Esophagus squamous epithelium (tissue), 4 donors: ENCODE measurements at regions not wholly inside any gene's neighbourhood (a gene's known extent, or its start where the extent isn't known, plus 50 kb on each side); places are given as distances from the start of the nearest gene placed in this dataset.
"Not testable (repeated sequence)": the region's sequence is repeated elsewhere in the genome, so short reads cannot be mapped to it uniquely, and the experiment has no call there.

ENCODE experiments used
- POLR2A ChIP-seq, 4 donors: fragments of 450-650 bp; IDR thresholded peaks; one replicate each; pipeline ENCODE4 v1.6.1; 2017; ENCODE audit warnings: antibody characterized with exemption in 4 of 4, mild to moderate bottlenecking in 4 of 4, moderate library complexity in 3 of 4
- TF ChIP-seq, protein P1 (sequence below), 6 experiments: fragments of 450-650 bp in 4 of 6; fragments of 200-600 bp in 2 of 6; sonication (generic) in 2 of 6; IDR thresholded peaks; one replicate each; pipeline ENCODE4 v1.5.1; 2016 to 2019; ENCODE audit warnings: antibody characterized with exemption in 6 of 6, mild to moderate bottlenecking in 4 of 6, moderate library complexity in 4 of 6

DNA sequence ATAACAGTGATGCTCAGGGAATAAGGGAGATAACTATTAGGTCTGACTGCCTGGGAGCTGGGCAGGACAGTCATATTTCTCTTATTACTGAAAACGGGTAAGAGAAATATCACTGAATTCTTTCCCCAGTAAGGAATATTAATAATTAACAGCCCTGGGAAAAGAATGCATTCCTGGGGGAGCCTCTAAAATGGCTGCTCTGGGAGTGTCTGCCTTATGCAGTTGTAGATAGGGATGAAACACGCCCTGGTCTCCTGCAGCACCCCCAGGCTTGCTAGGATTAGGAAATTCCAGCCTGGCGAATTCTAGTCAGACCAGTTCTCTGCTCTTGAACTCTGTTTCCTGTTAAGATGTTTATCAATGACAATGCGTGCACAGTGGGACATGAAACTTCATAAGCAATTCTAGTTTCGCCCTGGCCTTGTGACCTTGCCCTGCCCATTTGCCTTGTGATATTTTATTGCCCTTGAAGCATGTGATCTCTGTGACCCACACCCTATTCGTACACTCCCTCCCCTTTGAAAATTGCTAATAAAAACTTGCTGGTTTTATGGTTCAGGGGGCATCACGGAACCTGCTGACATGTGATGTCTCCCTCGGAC lies 170.6 kb upstream of the NABP1 start:
- TF ChIP-seq, protein P1, sequence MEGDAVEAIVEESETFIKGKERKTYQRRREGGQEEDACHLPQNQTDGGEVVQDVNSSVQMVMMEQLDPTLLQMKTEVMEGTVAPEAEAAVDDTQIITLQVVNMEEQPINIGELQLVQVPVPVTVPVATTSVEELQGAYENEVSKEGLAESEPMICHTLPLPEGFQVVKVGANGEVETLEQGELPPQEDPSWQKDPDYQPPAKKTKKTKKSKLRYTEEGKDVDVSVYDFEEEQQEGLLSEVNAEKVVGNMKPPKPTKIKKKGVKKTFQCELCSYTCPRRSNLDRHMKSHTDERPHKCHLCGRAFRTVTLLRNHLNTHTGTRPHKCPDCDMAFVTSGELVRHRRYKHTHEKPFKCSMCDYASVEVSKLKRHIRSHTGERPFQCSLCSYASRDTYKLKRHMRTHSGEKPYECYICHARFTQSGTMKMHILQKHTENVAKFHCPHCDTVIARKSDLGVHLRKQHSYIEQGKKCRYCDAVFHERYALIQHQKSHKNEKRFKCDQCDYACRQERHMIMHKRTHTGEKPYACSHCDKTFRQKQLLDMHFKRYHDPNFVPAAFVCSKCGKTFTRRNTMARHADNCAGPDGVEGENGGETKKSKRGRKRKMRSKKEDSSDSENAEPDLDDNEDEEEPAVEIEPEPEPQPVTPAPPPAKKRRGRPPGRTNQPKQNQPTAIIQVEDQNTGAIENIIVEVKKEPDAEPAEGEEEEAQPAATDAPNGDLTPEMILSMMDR (IDR thresholded peaks at IDR 0.05): not testable (repeated sequence)
- not testable (repeated sequence) for TF ChIP-seq POLR2A (IDR thresholded peaks at IDR 0.05)
